Activated gamma-delta T cell treated with anti-CD3 and anti-CD28 coated beads, Interleukin-2, amount 50 U/mL, for 16 hours (primary cell): ENCODE measurements at regions not wholly inside any gene's neighbourhood (a gene's known extent, or its start where the extent isn't known, plus 50 kb on each side); places are given as distances from the start of the nearest gene placed in this dataset.
"Not testable (repeated sequence)": the region's sequence is repeated elsewhere in the genome, so short reads cannot be mapped to it uniquely, and the experiment has no call there.

Experiments used
- DNase-seq: peaks from one replicate; pipeline ENCODE4 v3.0.0-alpha.2; 2020; ENCODE audit warnings: low read depth

DNA sequence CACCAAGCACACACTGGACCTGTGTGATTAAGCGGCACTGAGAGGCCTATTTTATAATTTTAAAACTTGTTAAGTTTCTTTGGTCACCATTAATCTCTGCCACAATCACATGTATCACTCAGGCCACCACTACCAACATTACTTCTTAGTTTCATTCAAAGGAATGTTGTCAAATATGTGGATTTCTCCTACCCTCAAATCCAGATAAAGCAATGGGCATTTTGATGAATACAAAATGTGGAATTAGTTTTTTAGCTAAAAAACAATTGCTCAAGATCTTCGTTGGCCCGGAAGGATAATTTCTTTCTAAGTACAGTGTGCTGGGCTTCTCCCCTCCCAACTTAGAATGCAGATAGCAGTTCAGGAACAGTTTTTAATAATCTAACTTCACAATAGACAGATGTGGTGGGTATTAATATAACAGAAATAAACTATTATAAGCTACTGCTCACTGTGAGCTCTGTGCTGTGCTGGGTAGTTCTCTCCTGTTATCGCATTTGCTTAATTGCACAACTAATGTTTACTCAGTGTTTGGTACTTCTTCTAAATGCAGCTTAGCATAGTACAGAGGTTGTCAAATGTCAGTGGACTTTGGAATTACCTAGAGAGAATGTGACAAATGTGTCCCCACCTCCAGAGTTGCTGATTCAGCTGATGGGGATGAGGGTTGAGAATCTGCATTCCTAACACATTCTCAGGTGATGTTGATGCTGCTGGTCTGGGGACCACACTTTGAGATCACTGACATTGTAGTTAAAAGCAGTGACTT lies 266.7 kb upstream of the AMIGO2 start:
- DNase-seq = no peak

DNA sequence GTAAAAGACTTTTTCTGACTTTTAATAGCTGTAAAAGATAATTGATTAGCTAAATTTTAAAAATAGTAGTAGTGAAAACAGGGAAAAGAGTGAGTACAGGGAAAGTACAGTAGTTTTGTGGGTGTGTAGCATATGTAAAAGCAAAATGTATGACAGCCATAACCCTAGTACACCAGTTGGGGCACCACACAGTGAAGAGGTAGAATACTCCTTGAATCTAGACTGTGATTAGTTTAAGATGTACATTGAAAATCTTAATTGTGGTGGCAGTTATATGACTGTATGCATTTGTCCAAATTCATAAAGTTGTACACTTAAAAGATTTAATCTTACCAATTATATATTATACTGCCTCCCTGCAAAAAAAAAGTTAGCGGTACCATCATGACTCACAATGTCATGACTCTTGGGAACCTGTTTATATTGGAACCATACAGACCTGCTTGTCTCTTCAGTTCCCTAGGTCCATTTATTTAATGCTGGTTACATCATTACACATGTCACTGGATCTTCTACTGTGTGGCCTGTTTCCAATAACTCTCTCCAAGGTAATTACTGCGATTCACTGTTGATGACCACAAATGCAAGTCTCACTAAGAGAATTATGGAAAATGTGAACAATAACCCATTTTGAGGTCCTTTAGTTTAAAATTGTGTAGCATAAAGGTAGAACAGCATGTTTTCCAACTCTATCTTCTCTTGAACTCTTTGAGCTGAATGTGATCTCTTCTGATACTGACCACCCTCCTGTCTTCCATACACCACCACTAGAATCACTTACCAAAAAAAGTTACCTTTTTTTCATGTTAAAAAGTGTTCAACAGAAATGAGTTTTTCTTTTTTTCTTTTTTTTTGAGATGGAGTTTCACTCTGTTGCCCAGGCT lies 264.2 kb upstream of the AMIGO2 start:
- DNase-seq = no peak

DNA sequence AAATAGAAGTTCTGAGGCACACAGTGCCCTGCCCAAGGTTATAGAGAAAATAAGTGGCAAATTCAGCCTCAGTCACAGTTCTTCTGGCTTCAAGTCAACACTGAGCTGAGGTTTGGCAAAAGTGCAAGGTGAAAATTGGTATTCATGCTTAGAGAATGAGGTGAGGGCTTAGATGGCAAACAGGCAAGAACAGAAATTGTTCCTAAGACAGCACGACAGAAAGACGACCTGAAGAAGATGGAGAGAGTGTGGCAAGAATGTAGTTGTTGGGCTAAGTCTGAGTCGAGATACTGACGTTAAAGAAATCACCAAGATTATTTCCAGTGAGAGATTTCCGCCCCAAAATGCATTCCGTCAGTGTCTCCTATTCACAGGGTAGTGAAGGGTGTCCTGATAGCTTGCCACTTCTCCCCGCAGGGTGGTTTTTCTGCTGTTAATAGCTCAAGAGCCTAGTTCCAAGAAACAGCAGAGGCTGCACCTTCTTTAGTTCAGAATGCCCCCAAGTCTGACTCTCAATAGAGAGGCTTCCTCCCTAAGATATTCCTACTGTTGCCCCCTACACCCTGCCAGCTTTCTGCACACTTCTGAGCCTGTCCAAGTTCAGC lies 260.8 kb upstream of the AMIGO2 start:
- DNase-seq = no peak

DNA sequence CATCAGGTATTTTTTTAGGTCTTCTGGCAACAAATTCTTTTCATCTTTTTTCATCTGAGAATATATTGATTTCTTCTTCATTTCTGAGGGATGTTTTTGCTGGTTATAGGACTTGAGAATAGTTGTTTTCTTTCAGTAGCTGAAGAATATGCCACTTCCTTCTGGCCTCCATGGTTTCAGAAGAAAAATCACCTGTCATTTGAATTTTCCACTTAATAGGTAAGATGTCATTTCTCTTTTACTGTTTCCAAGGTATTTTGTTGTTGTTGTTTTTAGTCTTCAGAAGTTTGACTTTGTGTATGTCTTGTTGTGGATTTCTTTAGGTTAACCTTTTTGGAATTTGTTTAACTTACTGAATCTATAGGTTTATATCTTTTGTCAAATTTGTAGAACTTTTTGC lies 257.8 kb upstream of the AMIGO2 start:
- DNase-seq = no peak

DNA sequence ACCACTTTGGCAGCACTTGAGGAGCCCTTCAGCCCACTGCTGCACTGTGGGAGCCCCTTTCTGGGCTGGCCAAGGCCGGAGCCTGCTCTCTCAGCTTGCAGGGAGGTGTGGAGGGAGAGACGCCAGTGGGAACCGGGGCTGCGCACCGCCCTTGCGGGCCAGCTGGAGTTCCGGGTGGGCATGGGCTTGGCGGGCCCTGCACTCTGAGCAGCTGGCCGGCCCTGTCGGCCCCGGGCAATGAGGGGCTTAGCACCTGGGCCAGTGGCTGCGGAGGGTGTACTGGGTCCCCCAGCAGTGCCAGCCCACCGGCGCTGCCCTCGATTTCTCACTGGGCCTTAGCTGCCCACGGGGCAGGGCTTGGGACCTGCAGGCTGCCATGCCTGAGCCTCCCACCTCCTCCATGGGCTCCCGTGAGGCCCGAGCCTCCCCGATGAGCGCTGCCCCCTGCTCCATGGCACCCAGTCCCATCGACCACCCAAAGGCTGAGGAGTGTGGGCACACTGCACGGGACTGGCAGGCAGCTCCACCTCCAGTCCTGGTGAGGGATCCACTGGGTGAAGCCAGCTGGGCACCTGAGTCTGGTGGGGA lies 253.6 kb upstream of the AMIGO2 start:
- not testable (repeated sequence) for DNase-seq

DNA sequence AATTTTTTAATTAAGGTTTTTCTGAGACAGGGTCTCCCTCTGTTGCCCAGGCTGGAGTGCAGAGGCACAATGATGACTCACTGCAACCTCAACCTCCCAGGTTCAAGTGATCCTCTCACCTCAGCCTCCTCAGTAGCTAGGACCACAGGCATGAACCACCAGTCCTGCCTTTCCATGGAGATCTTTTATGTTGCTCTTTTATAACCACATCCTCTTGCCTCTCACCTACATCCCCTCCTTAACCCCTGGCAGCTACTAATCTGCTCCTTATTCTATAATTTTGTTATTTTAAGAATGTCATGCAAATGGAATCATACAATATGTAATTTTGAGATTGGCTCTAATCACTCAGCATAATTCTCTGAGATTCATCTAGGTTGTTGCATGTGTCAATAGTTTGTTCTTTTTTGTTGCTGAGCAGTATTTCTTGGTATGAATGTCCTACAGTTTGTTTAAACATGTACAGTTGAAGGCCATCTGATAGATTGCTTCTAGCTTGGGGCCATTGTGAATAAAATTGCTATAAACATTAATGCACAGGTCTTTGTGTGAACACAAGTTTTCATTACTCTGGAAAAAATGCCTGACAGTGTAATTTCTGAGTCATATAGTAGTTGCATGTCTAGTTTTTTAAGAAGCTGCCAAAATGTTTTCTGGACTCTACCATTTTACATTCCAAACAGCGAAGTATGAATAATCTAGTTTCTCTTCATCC lies 249.2 kb upstream of the AMIGO2 start:
- DNase-seq = no peak

DNA sequence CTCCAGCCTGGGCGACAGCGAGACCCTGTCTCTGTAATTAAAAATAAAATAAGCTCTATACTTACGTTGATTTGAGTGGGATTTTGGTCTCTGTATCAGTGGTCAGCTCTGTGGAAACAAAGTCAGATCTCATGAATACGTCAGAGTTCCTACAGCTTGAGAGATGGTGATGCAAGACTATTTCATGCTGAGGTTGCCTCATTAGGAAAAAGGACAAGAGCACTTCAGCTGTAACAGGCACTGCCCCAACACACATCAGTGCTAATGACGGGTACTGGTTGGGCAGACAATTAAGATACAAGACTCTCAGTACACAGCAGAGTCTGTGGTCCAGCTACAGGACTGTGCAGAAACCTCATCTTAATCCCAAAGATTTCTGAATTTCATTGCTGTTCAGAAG lies 246.4 kb upstream of the AMIGO2 start:
- DNase-seq = no peak

DNA sequence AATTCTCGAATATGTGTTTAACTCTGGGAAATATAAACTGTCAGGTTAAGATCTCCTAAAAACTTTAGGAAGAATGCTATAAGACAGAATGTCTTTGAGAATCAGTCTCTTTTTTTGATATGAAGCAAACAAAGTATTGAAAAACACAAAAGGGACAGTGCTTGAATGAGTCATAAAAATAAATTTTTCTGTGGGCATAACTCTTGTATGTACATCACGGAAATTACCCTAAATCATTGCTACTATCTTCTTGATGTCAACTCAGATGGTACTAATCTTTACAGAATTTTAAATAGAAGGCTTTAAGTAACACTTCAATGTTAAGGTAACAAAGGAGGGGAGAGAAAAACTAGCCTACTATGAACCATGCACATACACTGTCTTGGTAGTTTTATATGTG lies 244.0 kb upstream of the AMIGO2 start:
- no peak for DNase-seq

DNA sequence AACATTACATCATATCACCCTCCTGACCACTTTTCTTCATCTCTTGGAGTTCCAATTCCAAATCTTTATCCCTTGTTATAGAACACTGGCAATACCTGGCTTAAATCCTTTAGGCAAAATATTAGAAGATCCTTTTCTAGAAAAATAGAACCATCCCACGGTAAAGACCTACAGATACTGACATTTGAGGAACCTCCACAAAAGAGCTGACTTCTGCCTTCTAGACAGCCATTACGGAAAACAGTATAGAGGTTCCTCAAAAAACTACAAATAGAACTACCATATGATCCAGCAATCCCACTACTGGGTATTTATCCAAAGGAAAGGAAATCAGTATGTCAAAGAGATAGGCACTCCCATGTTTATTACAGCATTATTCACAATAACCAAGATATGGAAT lies 241.7 kb upstream of the AMIGO2 start:
- DNase-seq = no peak

DNA sequence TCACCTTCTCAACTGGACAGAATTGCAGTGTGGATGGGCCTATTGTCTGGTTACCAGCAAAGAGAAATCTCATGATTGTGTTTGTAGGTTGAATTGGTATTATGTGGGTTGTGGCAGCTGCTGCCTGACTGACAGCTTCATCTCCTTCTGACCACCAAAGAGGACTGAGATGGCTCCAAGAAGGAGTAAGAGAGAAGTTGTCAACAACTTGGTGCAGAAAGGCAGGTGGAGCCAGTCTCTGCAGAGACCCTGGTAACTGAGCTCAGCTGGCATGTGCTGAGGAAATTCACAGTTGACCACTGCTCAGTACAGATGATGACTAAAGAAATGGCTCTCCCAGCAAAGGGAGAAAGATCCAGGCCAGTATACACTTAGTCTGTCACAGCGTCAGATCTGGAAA lies 240.0 kb upstream of the AMIGO2 start:
- no peak for DNase-seq

DNA sequence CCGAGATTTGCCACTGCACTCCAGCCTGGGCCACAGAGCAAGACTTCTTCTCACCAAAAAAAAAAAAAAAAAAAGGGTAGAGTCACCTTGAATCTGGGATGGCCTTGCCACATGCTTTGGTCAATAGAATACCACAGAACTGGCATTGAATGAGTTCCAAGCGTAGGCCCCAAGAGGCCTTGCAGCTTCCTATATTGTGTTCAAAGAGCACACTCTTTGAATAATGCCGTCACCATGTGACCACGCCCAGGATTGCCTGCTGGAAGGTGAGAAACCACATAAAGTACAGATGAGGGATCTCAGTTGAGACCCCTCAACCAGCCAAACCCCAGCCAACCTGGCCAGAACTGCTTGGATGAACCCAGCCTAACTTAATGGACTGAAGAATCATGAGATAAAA lies 239.2 kb upstream of the AMIGO2 start:
- no peak for DNase-seq

DNA sequence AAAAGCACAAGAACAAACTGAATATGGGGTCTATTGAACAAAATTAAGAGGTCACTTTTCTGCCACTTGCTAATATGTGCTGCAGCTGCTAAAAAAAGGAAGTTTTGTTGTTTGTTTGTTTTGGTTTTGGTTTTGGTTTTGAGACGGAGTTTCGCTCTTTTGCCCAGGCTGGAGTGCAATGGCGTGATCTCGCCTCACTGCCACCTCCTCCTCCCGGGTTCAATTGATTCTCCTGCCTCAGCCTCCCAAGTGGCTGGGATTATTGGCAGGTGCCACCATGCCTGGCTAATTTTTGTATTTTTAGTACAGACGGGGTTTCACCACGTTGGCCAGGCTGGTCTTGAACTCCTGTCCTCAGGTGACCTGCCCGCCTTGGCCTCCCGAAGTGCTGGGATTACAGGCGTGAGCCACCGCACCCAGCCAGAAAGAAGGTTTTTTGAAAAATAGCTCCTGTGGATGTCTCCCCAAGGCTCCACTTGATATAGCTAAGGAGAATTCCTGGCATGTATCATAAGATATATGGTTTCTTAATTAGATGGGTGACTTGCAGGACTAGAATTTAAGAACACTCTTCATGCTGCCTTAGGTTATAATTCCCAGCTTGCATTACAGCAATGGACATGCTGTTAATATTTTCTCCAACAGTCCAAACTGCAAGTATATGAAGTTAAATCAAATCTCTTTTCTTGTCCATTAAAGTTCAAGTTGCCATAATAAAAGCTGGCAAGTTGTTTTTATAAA lies 237.6 kb upstream of the AMIGO2 start:
- DNase-seq = no peak

DNA sequence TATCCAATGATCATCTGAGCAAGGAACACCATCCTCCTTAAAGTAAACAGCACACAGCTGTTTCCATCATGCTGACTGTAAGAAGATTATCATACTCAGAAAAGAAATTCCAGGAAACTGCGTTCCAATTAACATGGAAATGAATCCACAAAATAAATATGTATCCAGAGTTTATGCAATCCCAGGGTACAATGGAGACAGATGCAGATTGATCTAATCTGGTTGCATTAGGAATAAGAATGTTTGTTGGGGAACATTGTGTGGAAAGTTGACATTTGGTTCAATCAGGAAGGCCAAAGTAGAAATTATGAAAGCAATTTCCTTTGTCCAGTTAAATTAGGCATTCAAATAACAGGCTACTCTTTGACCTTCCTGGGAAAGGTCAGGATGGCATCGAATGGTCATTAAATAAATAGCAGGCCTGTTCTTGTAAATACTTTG lies 236.9 kb upstream of the AMIGO2 start:
- DNase-seq = no peak

DNA sequence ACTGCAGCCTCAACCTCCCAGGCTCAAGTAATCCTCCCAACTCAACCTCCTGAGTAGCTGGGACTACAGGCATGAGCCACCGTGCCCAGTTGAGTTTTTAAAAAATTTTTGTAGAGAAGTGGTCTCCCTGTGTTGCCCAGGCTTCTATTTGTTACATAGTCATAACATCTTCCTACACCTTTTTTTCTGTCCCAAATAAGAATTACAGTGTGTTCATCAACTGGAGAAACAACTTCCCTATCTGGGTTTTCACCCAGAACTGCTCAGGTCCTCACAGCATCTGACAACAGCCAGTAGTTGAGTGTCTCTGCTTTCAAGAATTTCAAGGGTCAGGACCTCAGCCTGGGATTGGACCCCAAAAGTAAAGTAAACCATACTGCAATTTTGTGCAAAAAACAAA lies 235.2 kb upstream of the AMIGO2 start:
- no peak for DNase-seq

DNA sequence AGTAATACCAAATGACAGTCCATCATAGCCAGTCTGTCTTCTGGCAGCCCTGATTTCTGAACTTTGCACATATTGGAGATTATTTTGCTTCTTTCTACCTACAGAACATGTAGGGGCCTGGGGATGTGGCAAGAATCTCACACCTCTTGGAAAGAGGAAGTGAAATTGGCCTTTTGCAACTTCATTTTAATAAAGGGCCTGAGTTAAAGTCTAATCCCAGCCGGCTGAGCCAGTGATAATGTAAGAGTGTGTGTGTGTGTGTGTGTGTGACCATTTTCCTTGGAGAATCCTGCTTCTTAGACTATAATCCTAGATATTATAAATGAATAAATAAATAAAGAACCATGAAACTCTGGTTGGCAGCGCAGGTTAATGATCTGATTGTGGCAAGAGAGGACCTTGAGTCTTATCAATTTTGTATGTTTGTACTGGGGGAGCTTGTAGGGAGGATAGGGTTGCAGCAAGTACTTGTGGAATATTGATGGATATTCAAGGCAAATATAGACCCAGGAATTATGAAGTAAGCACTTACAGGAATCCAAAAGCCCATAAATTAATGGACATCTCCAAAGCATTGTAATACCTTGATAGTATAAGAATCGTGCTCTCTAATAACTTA lies 233.2 kb upstream of the AMIGO2 start:
- no peak for DNase-seq

DNA sequence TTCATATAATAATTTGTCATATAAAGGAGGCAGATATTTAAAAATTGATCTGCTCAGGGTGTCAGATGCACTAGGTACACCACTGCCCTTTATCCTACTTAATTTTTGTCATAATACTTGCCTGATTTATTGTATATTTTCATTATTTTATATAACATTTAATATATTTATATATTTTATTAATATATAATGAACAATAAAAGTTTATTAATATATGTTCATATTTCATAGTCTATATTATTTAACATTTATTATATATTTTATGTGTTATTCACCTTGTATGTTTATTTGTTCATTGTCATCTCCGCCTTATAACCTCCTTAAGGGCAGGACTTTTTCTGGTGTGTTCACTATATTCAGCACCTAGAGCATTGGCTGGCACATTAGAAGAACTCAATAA lies 232.4 kb upstream of the AMIGO2 start:
- no peak for DNase-seq

DNA sequence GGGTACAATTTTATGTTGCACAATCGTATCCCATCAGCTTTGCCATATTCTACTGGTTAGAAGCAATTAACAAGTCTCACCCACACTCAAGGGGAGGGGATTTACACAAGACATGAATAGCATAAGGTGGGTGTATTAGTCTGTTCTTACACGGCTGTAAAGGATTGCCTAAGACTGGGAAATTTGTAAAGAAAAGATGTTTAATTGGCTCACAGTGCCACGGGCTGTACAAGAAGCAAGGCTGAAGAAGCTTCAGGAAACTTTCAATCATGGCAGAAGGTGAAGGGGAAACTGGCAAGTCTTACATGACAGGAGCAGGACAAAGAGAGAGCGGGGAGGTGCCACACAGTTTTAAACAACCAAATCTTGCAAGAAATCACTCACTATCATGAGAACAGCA lies 231.8 kb upstream of the AMIGO2 start:
- no peak for DNase-seq

DNA sequence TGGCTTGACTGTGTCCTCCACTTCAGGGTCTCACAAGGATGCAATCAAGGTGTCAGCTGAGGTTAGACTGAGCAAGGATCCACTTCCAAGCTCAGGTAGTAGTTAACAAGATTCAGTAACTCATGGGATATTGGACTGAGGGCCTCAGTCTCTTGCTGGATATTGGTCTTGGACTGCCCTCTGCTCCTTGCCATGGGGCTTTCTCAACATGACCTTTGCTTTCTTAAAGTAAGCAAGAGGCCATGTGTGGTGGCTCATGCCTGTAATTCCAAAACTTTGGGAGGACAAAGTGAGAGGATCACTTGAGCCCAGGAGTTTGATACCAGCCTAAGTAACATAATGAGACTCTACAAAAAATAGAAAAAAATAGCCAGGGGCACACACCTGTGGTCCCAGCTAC lies 231.3 kb upstream of the AMIGO2 start:
- no peak for DNase-seq

DNA sequence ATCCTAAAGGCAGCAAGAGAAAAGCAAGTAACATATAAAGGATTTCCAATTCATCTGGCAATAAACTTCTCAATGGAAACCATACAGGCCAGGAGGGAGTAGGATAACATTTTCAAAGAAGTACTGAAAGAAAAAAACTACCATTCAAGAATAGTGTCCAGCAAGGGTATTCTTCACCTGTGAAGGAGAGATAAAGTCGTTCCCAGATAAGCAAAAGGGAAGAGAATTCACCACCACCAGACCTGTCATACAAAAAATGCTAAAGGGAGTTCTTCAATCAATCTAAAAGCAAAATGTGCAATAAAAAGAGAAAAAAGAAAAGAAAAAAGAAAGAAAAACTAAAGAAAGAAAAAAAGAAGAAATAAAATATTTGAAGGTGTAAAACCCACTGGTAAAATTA lies 228.9 kb upstream of the AMIGO2 start:
- no peak for DNase-seq

DNA sequence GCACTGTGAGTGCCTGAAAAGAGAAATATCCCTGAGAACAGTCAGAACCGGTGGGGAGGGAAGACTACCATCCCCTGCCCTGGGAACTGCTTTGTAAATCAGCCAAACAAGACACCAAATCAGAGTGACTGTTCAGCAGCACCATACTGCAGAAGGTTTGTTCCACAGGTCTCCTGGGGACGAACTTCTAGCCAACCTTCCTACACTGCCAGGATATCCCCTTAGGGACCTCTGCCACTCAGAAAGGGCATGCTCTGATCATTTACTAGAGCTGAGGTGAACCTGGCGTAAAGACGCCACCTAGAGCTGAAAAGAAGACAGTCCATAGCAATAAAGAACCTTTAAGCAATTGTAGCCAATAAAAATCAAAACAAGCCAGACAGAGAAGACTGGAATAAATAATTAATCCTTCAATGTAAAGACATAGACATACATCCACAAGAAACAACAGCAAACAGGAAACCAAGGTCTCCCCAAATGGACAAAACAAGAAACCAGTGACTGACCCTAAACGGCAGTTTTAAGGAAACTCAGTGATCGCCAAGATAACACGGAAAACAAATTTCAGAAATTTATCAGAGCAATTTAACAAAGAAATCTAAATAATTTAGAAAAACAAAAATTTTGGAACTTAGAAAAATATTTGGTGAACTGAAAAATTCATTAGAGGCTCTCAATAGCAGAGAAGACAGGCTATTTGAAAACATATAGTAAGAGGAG lies 228.1 kb upstream of the AMIGO2 start:
- DNase-seq = peak; percentile 31
